ENCODE measurements at regions not wholly inside any gene's neighbourhood (a gene's known extent, or its start where the extent isn't known, plus 50 kb on each side); places are given as distances from the start of the nearest gene placed in this dataset.

- no peak for TF ChIP-seq POLR2AphosphoS5 (IDR thresholded peaks at IDR 0.05; ENCODE audit: low read depth, low read length)
- ChIA-PET CTCF (interaction anchor here (1.7 kb wide), 1 partner anchor 13 kb away, joined by 10 read pairs; no protein-coding TSS in a partner anchor), POLR2A (no interaction called here)
- Histone ChIP-seq H3K9me3 (no peaks in the 10 kb centered on the region), H2AFZ (ENCODE audit: low read depth) (no peak overlapping the region), H3K4me2 (no peak overlapping the region), H3K27me3 (ENCODE audit: insufficient read depth) (no peaks in the 10 kb centered on the region), H4K20me1 (ENCODE audit: insufficient read depth) (no peaks in the 10 kb centered on the region), H3K4me1 (ENCODE audit: control insufficient read depth in 1 of 2, insufficient read depth in 2 of 2, low read depth in 1 of 2, low read length in 1 of 2) (peaks cover 0 to 4% of the 10 kb centered on the region in 2 experiments; a peak in 2 of 4 replicates), H3K9me2 (no peaks in the 10 kb centered on the region), H3K79me2 (ENCODE audit: insufficient read depth) (no peaks in the 10 kb centered on the region), H3K27ac (ENCODE audit: low read depth in 2 of 2, low read length in 1 of 2) (no peak overlapping the region), H3K9ac (no peak overlapping the region), H3K36me3 (replicated peaks in 1 of 2; ENCODE audit: control insufficient read depth in 1 of 2, insufficient read depth in 2 of 2, low read length in 1 of 2) (no peaks in the 10 kb centered on the region), H3F3A (replicated peaks; ENCODE audit: insufficient read depth) (no peaks in the 10 kb centered on the region), H3K4me3 (ENCODE audit: low read depth in 2 of 2, low read length in 1 of 2) (no peak overlapping the region)
- 35% methylated on average over 2 of the region's 2 CpGs for WGBS (ENCODE audit: low lambda C conversion rate)
- DNase-seq = no peak
Observed at GRCh38 chr11:22552885-22553284, 72.7 kb downstream of the FANCF start.

DNA sequence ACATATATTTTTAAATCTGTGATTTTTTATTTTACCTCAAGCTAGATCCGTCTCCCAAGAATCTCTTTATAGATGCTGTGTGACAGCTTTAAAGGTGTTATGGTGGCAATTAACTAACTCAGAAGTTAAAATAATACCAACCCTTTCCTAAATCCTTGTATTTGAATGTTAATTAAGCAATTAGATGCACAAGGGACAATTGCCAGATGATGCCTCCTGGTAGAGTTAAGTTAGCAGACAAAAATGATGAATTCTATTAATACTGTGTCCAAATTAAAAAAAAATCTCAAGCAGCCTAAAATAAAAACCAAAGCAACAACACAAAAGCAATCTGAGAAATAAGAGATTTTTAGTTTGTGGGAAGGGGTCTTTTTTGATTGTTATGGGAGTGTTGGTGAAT, 78.9 kb downstream of the FANCF start:
- 44% methylated on average over 1 of the region's 1 CpG for WGBS (ENCODE audit: low lambda C conversion rate)

DNA sequence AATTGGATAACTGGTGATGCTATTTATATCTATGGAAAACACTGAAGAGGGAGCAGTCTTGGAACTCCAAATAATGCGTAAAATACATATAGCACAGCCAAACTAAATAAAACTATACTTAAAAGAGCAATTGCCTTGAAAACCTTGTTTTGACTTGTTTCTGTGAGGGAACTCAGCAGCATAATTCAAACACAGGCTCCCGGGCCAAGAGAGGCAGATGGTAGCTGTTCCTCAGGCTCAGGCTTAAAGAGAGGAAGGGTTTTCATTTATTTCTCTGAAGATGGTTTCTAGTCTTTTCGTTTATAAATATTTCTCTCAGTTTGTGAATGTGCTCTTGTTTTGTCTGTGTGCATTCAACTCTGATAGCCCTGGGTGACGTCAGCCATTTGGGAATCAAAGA, 82.4 kb downstream of the FANCF start:
- Histone ChIP-seq H3K4me3 (ENCODE audit: low read depth in 2 of 2, low read length in 1 of 2) (no peak overlapping the region), H4K20me1 (ENCODE audit: insufficient read depth) (no peaks in the 10 kb centered on the region), H3F3A (replicated peaks; ENCODE audit: insufficient read depth) (no peaks in the 10 kb centered on the region), H3K4me1 (ENCODE audit: control insufficient read depth in 1 of 2, insufficient read depth in 2 of 2, low read depth in 1 of 2, low read length in 1 of 2) (no peaks in the 10 kb centered on the region), H3K9me2 (no peaks in the 10 kb centered on the region), H3K27me3 (ENCODE audit: insufficient read depth) (no peaks in the 10 kb centered on the region), H3K4me2 (no peak overlapping the region), H3K9ac (no peak overlapping the region), H3K9me3 (no peaks in the 10 kb centered on the region), H2AFZ (ENCODE audit: low read depth) (no peak overlapping the region), H3K79me2 (ENCODE audit: insufficient read depth) (no peaks in the 10 kb centered on the region), H3K36me3 (replicated peaks in 1 of 2; ENCODE audit: control insufficient read depth in 1 of 2, insufficient read depth in 2 of 2, low read length in 1 of 2) (no peaks in the 10 kb centered on the region), H3K27ac (ENCODE audit: low read depth in 2 of 2, low read length in 1 of 2) (no peak overlapping the region)
- DNase-seq = no peak
- CTCF ChIA-PET = interaction anchor here (1.0 to 4.4 kb wide), 4 partner anchors 16 to 298 kb away, joined by 3 to 34 read pairs (median 4); no protein-coding TSS in a partner anchor
- 38% methylated on average over 4 of the region's 4 CpGs for WGBS (ENCODE audit: low lambda C conversion rate)
- POLR2A ChIA-PET = no interaction called here
- TF ChIP-seq TEAD4 (IDR thresholded peaks at IDR 0.05; ENCODE audit: borderline replicate concordance, insufficient read depth) (no peak), TAF1 (IDR thresholded peaks at IDR 0.05; ENCODE audit: borderline replicate concordance, low read depth, low read length) (no peak), FOXJ3 (CRISPR knock-in tag; IDR thresholded peaks at IDR 0.05) (no peak), TCF12 (IDR thresholded peaks at IDR 0.05) (no peak), YY1 (IDR thresholded peaks at IDR 0.05; ENCODE audit: low read depth) (no peak), REST (IDR thresholded peaks at IDR 0.05; ENCODE audit: low read depth, low read length) (no peak)
- TF ChIP-seq, protein P1, sequence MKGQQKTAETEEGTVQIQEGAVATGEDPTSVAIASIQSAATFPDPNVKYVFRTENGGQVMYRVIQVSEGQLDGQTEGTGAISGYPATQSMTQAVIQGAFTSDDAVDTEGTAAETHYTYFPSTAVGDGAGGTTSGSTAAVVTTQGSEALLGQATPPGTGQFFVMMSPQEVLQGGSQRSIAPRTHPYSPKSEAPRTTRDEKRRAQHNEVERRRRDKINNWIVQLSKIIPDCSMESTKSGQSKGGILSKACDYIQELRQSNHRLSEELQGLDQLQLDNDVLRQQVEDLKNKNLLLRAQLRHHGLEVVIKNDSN (IDR thresholded peaks at IDR 0.05; ENCODE audit: borderline replicate concordance, low read depth) = no peak
- TF ChIP-seq, protein P2, sequence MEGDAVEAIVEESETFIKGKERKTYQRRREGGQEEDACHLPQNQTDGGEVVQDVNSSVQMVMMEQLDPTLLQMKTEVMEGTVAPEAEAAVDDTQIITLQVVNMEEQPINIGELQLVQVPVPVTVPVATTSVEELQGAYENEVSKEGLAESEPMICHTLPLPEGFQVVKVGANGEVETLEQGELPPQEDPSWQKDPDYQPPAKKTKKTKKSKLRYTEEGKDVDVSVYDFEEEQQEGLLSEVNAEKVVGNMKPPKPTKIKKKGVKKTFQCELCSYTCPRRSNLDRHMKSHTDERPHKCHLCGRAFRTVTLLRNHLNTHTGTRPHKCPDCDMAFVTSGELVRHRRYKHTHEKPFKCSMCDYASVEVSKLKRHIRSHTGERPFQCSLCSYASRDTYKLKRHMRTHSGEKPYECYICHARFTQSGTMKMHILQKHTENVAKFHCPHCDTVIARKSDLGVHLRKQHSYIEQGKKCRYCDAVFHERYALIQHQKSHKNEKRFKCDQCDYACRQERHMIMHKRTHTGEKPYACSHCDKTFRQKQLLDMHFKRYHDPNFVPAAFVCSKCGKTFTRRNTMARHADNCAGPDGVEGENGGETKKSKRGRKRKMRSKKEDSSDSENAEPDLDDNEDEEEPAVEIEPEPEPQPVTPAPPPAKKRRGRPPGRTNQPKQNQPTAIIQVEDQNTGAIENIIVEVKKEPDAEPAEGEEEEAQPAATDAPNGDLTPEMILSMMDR (IDR thresholded peaks at IDR 0.05) = no peak

More for the DNA sequence above, 78.9 kb downstream of the FANCF start:
- DNase-seq = no peak
- H3K4me2 ChIP-seq = no peak overlapping the region
- TF ChIP-seq NFIC (IDR thresholded peaks at IDR 0.05; ENCODE audit: borderline replicate concordance) = no peak
- TF ChIP-seq FOXM1 (IDR thresholded peaks at IDR 0.05; ENCODE audit: low read depth) = no peak
- TF ChIP-seq GATA2 (CRISPR knock-in tag; IDR thresholded peaks at IDR 0.05) = no peak
- no peak for TF ChIP-seq RXRA (IDR thresholded peaks at IDR 0.05; ENCODE audit: borderline replicate concordance, low read depth)
- TF ChIP-seq, protein P3, sequence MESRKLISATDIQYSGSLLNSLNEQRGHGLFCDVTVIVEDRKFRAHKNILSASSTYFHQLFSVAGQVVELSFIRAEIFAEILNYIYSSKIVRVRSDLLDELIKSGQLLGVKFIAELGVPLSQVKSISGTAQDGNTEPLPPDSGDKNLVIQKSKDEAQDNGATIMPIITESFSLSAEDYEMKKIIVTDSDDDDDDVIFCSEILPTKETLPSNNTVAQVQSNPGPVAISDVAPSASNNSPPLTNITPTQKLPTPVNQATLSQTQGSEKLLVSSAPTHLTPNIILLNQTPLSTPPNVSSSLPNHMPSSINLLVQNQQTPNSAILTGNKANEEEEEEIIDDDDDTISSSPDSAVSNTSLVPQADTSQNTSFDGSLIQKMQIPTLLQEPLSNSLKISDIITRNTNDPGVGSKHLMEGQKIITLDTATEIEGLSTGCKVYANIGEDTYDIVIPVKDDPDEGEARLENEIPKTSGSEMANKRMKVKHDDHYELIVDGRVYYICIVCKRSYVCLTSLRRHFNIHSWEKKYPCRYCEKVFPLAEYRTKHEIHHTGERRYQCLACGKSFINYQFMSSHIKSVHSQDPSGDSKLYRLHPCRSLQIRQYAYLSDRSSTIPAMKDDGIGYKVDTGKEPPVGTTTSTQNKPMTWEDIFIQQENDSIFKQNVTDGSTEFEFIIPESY (IDR thresholded peaks at IDR 0.05; ENCODE audit: borderline replicate concordance, low read depth) = no peak
- TF ChIP-seq RAD21 (IDR thresholded peaks at IDR 0.05; ENCODE audit: low read length) = no peak
- no peak overlapping the region for H3K27ac ChIP-seq (ENCODE audit: low read depth in 2 of 2, low read length in 1 of 2)
- CTCF ChIA-PET = interaction anchor here (0.8 to 2.3 kb wide), 2 partner anchors 241 to 1921 kb away, joined by 3 to 7 read pairs; no protein-coding TSS in a partner anchor
- no peak overlapping the region for H2AFZ ChIP-seq (ENCODE audit: low read depth)
- POLR2A ChIA-PET = no interaction called here
- H3K9me2 ChIP-seq = no peaks in the 10 kb centered on the region
- H3F3A ChIP-seq (replicated peaks; ENCODE audit: insufficient read depth) = no peaks in the 10 kb centered on the region
- peaks cover 0 to 3% of the 10 kb centered on the region in 2 experiments; a peak in 1 of 4 replicates for H3K4me1 ChIP-seq (ENCODE audit: control insufficient read depth in 1 of 2, insufficient read depth in 2 of 2, low read depth in 1 of 2, low read length in 1 of 2)
- no peaks in the 10 kb centered on the region for H3K9me3 ChIP-seq
- no peaks in the 10 kb centered on the region for H3K27me3 ChIP-seq (ENCODE audit: insufficient read depth)
- H4K20me1 ChIP-seq (ENCODE audit: insufficient read depth) = no peaks in the 10 kb centered on the region
- H3K9ac ChIP-seq = no peak overlapping the region
- H3K4me3 ChIP-seq (ENCODE audit: low read depth in 2 of 2, low read length in 1 of 2) = no peak overlapping the region
- no peaks in the 10 kb centered on the region for H3K79me2 ChIP-seq (ENCODE audit: insufficient read depth)
- no peaks in the 10 kb centered on the region for H3K36me3 ChIP-seq (replicated peaks in 1 of 2; ENCODE audit: control insufficient read depth in 1 of 2, insufficient read depth in 2 of 2, low read length in 1 of 2)

All from SK-N-SH (cell line).